Breast epithelium (tissue), 3 donors: ENCODE measurements at regions not wholly inside any gene's neighbourhood (a gene's known extent, or its start where the extent isn't known, plus 50 kb on each side); places are given as distances from the start of the nearest gene placed in this dataset.

Experiments used
- POLR2A ChIP-seq: fragments of 450-650 bp; IDR thresholded peaks from one replicate; pipeline ENCODE4 v1.6.1; 2016; ENCODE audit warnings: antibody characterized with exemption, mild to moderate bottlenecking, moderate library complexity
- POLR2AphosphoS5 ChIP-seq, 3 donors: sonication (generic); formaldehyde crosslinking; IDR thresholded peaks; one replicate each; pipeline ENCODE4 v1.6.1; 2017; ENCODE audit warnings: antibody characterized with exemption in 3 of 3
- TF ChIP-seq, protein P1 (sequence below), 3 donors: fragments of 450-650 bp; IDR thresholded peaks; one replicate each; pipeline ENCODE4 v1.5.1; 2016 to 2017; ENCODE audit warnings: antibody characterized with exemption in 3 of 3, mild to moderate bottlenecking in 3 of 3, moderate library complexity in 3 of 3

DNA sequence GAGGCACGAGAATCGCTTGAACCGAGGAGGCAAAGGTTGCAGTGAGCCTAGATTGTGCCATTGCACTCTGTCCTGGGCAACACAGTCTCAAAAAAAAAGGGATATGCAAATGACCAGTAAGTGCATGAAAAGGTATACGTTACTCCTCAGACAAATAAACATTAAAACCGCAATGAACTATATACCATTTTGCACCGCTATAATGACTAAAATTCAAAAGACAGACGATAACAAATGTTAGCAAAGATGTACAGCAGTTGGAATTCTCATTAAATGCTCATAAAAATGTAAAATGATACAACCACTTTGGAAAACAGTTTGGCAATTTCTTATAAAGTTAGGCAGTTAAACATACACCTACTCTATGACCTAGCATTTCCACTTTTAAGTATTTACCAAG, 67.4 kb upstream of the MSH6 start:
- TF ChIP-seq, protein P1, sequence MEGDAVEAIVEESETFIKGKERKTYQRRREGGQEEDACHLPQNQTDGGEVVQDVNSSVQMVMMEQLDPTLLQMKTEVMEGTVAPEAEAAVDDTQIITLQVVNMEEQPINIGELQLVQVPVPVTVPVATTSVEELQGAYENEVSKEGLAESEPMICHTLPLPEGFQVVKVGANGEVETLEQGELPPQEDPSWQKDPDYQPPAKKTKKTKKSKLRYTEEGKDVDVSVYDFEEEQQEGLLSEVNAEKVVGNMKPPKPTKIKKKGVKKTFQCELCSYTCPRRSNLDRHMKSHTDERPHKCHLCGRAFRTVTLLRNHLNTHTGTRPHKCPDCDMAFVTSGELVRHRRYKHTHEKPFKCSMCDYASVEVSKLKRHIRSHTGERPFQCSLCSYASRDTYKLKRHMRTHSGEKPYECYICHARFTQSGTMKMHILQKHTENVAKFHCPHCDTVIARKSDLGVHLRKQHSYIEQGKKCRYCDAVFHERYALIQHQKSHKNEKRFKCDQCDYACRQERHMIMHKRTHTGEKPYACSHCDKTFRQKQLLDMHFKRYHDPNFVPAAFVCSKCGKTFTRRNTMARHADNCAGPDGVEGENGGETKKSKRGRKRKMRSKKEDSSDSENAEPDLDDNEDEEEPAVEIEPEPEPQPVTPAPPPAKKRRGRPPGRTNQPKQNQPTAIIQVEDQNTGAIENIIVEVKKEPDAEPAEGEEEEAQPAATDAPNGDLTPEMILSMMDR (IDR thresholded peaks at IDR 0.05), result no peak
- TF ChIP-seq POLR2AphosphoS5 (IDR thresholded peaks at IDR 0.05) (no peak), POLR2A (no peak)
